ENCODE measurements at regions not wholly inside any gene's neighbourhood (a gene's known extent, or its start where the extent isn't known, plus 50 kb on each side); places are given as distances from the start of the nearest gene placed in this dataset.
"Not testable (repeated sequence)": the region's sequence is repeated elsewhere in the genome, so short reads cannot be mapped to it uniquely, and the experiment has no call there.

DNA sequence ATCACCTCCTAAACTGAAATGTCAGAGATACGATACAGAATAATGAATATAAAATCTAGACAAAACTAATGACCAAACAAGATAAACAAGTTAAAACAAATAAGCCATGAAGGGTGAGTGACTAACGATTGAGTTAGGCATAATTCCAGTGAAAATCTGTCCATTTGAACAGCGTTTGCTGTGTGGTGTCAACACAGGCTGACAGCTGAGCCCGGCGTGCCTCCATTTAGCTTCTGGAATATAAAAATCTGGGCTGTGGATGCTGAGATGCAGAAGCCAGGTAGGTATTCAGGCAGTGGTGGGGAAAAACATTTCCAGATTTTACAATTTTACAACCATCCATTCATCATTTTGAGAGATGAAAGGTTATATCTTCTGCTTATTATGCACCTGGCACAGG, 2041.4 kb upstream of the CELF4 start:
- no peak for DNase-seq

DNA sequence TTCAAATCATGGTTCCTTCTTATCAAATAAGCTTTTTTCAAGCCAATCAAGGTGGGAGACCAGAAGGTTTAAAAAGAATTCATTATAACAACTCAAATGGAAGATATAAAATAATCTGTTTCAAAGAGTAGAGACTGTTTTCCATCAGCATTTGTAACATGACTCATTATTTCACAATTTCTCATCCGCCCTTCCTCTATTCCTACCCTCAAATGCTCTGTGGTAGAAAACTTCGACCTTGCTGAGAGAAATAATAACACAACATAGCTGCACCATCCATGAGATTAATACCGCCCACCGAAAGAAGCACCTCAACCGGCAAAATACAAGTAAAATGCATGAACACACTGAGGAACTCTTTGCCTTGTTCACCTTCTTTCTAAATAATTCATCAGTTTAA, 2039.2 kb upstream of the CELF4 start:
- no peak for DNase-seq

DNA sequence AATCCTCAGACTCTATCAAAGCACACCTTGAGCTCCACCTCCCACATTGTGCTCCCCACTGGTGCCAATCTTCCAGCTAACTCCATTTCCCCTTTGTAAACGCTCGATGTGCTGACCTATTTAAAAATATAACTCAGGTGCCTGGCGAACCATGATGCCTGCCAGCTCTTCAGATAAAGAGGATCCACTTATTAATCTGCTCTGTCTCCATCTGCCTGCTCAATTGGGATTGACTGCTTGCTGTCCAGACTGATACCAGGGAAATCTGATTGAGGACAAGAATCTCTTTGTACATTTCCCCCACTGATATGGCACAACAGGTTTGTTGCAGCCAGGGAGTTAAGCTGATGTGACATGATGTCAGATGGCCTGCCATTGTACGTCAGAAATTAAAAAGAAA, 2036.5 kb upstream of the CELF4 start:
- no peak for DNase-seq

DNA sequence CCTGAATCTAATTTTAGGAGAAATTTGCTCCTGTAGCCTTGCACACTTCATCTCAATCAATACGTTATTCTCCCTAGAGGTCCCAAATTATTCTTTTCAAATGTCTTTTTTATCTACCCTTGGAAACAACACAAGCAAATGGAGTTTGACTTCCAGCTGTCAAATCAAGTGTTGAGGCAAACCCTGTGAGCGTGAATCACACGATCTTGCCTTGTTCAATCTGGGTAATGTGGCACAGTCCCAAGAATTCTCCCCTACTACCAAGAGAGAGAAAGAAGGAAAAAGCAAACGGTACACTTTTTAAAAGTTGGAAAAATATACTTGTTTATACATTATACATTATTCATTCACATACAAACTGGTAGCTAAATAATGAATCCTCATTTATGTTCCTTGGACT, 2035.3 kb upstream of the CELF4 start:
- DNase-seq: no peak

DNA sequence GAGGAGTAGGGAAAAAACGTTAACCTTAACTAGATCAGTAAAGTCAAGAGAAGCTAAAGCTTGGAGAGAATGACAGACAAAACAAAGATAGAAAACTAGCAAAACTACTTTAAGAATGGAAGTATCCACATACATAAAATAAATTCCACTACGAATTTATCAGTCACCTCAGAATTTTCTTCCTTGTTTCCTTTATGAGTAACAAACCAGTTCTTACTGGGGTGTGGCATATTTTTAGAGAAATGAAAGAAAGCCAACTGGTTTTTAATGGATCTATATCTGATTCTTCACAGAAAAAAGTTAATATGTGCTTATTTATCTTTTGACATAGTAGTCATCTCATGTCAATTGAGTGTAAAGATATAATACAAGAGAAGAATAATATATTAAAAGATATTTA, 2033.7 kb upstream of the CELF4 start:
- DNase-seq: no peak

DNA sequence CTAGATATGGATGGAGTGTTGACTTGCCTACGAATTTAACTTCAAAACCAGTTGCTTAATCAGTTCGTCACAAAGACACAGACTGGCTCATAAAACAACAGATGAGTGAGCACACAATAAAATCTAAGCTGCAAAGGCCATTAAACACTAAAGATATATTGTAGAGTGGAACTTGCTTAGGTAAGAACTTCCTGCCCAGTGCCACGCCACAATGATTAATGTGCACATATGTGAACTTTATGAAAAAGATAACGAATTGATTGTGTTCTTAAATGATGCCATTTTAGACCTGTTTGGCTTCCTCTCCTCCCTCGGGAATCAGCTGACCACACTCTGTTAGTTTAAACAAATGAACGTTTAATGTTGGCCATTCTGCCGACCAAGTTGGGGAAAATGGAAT, 2031.3 kb upstream of the CELF4 start:
- no peak for DNase-seq

DNA sequence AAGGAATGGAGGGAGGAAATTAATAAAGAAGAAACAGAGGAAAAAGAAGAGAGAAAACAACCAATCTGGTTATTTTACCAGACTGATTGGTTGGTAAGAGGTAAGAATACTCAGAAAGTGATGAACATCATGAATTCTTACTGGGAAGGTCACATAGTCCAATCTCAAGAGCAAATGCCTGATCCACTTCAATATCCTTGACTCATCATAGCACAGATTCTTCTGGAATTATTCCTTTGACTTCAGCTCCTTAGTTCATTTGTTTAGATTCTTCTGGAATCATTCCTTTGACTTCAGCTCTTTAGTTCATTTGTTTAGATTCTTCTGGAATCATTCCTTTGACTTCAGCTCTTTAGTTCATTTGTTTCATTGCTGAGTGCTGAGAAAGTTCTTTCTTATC, 2030.6 kb upstream of the CELF4 start:
- no peak for DNase-seq

DNA sequence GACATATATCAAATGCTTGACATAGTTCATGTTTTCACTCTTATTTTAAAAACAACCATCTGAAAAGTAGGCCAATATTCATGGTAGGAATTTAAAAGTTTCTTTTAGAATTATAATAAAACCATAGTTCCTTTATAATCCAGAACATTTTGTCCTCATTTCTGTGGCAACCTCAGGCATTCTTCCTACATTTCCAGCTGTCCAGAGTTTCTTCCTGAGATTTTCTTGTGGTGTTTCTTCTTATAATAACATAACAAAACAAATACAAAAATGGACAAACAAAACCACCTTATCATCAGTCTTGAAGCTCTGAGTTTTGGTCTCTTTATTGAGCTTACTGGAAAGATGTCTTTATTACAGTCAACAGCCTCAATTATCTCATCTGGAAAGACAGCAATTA, 2028.6 kb upstream of the CELF4 start:
- DNase-seq: no peak

DNA sequence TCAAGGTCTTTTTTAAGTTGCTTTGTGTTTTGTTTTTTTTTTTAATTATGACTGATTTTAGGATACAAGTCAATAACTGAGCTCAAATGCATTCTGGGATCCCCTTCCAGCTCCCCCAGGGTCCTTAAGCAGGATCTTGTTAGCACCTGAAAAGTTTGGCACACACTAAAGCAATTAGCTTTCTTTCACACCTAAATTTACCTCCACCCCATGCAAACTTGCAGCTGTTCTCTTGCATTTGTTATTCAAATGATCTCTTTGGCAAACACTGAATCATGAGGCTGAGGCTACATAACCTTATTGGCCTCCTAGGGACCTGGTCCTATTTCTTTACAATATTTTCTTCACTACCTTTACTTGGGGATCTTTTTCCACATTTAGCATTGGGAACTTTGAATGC, 2026.1 kb upstream of the CELF4 start:
- no peak for DNase-seq

DNA sequence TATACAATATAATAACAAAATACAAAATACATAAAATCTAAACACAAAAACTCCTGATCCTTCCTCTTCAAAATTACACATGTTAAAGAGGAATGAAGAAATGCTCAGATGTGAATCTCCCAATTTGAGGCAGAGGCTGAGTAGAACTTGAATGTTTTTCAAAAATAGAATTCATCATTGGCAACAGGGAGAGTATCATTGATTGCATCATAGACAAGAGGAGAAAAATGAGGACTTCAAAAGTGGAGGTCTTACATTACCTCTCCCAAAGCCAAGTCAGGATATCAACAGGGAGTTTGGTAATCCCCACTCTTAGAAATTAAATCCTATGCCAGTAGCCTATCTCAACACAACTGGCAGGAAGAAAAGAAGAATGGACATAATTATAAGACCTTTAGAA, 2023.9 kb upstream of the CELF4 start:
- no peak for DNase-seq

DNA sequence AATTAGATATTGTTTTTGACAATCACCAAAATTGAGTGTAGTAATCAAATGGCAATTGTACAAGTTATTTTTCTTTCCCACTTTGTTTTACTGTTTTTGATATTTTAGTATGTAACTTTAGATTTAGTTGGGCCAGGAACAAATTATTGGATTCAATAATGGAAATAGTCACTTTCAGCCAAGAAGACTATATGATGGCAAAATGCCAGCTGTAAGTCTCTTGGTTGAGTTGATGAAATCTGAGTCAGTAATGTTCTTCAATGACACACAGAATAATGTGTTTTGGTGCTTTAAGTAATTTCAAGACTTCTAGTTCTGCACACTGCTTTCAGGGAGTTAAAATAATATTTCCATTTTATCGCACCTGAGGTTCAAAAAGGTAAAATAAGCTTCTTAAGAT, 2022.0 kb upstream of the CELF4 start:
- DNase-seq: no peak

DNA sequence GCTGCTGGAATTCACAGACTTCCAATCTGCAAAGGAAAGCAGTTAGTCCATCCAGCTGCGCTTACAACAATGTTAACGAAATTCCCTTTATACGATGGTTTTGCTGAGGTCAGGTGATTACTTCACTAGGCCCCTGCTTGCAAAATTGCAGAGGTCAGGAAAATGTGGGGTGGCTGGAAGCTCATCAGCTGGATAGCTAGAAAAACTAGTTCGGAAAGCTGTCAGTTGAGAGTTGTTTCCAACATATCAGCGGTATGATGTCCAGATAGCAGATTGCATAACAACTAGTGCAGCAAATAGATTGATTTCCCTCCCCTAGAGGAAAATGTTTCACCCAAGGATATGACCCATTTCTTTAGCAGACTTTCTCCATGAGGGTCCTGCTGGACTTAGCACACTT, 2021.1 kb upstream of the CELF4 start:
- no peak for DNase-seq

DNA sequence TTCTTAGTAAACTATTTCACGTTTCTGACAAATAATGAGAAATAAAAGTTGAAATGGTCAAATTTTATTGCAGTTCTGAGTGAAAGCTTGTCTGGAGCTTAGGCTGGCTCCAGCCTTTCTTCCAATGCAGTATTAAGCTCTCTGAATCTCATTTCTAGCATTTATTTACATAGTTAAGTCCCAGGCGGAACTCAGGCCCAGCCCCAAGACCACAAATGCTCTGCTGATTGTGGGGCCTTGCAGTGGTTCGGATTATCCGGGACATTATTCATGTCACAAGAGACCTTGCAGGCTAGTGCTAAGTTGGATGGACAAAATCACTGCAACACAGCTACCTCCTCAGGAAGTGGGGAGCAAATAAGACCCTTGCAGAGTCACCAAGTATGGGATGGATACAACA, 2009.3 kb upstream of the CELF4 start:
- no peak for DNase-seq

DNA sequence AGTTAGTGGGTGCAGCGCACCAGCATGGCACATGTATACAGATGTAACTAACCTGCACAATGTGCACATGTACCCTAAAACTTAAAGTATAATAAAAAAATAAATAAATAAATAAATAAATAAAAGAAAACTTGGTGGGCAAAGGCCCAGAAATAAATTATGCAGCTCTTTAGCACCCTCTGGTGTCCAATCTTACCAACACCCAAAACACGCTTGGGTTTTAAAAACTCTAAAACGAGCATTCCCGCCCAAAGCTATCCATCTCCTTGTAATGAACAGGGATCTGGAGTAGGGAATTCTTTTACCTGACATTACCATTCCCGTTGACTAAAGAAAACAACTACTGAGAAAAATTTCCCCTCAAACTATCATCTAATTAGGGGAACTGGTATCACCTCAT, 2005.9 kb upstream of the CELF4 start:
- DNase-seq: no peak

DNA sequence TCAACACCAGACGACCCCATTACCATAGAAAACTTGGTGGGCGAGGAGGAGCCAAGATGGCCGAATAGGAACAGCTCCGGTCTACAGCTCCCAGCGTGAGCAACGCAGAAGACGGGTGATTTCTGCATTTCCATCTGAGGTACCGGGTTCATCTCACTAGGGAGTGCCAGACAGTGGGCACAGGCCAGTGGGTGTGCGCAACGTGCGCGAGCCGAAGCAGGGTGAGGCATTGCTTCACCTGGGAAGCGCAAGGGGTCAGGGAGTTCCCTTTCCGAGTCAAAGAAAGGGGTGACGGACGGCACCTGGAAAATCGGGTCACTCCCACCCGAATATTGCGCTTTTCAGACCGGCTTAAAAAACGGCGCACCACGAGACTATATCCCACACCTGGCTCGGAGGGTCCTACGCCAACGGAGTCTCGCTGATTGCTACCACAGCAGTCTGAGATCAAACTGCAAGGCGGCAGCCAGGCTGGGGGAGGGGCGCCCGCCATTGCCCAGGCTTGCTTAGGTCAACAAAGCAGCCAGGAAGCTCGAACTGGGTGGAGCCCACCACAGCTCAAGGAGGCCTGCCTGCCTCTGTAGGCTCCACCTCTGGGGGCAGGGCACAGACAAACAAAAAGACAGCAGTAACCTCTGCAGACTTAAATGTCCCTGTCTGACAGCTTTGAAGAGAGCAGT, 2000.1 kb upstream of the CELF4 start:
- not testable (repeated sequence) for DNase-seq

DNA sequence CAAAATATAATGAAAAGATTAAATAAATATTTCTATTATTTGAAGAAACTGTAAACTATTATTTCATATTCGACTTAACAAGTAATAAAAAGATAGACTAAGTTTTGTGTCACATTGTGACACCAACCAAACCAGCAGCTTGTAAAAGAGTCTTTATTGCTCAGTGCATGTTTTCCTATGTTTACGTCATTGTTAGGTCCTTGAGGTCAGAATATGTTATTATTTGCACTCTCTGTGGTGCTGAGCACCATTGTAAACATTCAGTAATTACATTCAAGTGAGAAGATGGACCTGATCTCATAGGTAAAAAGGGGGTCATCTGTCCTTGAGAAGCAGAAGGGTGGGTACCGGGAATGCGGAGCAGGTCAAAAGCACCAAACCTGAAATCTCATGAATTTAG, 1999.1 kb upstream of the CELF4 start:
- no peak for DNase-seq

DNA sequence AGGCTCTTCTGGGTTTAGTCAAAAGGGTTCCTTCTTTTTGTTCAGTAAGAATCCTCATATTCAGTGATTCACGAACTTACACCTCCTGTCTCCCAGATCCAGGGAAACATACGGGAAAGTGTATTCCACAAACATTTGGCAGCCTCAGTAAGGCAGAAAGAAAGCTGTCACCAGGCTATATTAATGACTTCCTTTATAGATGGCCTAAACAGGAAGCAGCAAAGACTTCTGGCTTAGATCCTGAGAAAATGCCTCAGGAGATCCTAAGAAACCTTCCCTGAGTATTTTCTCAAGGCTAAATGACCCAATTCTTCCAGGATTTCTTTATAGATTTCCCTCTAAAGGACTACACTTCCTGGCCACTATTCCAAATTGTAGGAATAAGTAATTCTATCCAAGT, 1995.5 kb upstream of the CELF4 start:
- no peak for DNase-seq

DNA sequence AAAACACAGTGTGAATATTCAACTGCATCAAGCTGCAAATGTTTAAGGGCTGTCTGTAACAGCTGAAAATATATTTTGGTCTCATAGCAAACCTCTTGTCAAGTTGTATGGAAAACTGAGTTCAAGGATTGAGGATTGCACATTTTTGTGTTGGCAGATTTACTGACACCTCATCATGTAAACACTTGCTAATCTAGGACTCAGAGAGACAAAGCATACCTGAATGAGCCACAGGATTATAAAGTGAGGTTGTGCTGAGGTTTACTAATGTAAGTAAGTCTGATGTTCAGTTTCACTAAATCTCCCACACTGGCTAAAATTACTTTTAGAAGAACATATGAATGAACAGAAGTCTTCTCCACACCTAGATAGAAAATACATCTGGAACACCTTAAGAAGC, 1993.1 kb upstream of the CELF4 start:
- DNase-seq: no peak

DNA sequence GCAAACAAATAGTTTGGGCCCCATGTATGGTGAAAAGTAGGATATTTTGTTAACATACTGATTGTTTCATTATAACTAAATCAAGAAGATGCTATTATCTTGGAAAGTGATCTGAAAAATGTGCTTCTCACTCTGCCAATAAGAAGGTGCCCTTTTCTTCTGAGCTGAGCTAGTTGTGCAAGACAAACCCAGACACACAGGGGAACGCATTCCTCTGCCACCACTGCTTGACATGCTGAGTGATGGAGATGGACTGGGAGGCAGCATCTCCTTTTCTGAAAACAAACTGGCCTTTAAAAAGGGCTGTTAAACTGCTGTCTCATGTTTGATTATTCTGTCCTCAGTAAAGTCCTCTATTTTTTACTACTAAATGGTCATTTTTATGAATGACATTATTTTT, 1989.9 kb upstream of the CELF4 start:
- DNase-seq: no peak

DNA sequence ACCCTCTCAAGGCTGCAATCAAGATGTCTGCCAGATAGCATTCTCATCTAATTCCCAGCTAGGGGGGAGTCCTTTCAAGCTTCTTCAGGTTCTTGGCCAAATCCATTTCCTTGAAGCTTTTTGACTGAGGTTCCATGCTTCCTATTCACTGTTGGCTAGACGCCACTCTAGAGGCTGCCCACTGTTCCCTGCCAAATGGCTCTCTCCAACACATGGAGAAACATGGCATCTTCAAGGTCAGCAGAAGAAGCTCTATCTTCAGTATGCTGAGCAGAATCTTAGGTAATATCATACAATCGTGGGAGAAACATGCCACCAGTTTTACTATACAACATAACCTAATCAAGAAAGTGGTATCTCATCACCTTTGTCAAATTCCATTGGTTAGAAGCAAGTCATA, 1985.1 kb upstream of the CELF4 start:
- no peak for DNase-seq

DNA sequence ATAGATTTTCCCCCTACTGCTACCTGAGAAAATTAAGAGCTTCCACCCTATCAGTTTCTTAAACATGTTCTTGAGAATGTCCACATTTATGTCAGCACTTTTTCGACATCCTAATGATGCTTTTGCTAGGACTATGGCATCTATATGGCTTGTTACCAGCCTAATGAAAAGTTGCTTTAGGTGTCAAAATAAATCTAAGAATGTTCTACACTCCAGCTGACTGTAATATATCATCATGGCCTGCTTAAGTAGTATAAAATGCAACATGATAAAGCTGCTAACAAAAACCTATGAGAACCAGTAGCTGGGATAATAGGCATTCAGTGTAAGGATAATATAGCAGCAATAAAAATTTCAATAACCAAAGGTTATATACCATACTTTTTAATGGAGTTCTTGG, 1983.5 kb upstream of the CELF4 start:
- DNase-seq: no peak

DNA sequence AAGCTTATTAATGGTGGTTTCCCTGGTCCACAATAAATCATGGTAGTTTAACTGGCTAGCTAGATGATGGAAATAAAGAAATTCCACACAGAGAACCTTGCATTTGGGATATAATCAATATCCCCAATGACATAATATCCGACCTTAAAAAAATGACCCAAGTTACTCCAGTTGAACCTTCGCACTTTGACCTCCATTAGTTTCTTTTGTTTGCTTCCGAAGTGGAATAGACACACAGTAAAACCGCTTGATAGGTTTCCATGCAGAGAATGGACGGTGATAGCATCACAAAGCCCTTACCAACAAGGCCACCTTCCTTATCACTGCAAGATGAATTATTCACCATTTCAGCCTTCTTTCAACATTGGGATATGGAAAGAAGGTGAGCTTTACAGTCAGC, 1966.1 kb upstream of the CELF4 start:
- no peak for DNase-seq

DNA sequence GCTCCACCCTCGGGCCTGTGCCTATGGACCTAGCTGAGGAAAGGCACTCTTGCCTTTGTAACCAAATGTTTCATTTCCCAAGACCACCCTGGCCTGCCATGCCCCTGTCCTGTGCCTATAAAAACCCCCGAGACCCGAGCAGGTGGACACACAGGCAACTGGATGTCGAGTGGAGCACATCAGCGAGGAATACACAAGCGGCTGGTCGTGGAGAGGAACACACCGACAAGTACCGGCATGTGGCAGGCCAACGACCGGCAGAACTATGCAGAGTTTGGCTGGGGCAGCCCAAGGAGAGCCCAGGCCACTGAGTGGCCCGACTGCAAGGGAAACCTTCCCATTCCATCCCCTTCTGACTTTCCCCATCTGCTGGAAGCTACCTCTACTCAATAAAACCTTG, 1963.8 kb upstream of the CELF4 start:
- DNase-seq: no peak

DNA sequence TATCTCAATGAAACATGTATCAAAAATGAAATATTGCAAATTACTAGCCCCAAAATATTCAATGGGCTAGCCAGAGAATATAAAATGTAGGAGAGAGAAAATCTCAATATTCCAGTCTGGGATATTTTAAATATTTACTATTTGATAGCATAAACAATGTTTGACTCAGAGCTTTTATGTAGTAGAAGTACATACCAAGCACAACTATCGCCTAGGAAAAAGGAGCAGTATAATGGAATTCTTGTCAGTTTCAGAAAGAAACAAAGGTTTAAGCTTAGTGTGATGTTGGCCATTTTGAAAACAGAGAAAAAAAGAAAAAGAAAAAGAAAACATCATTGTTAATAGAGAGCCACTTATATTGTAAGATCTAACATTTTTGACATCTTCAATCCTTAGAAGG, 1961.9 kb upstream of the CELF4 start:
- DNase-seq: no peak

DNA sequence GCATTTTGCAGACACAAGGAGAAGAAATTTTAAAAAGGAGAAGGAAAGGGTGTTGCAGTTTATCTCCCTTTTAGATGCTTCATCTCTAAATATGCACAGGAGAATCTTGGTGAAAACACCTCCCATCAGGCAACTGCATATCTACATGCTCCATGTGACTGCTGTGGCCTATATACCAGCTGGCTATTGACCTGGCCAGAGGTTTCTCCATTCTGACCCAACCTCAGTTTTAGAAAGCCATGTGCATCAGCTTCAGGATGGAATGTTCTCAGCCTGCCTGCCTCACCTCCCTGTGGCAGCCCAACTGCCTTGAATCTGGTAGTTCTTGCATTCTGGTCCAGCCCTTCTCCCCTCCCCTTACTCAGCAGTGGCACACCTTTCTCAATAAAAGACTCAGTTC, 1958.8 kb upstream of the CELF4 start:
- DNase-seq: no peak

DNA sequence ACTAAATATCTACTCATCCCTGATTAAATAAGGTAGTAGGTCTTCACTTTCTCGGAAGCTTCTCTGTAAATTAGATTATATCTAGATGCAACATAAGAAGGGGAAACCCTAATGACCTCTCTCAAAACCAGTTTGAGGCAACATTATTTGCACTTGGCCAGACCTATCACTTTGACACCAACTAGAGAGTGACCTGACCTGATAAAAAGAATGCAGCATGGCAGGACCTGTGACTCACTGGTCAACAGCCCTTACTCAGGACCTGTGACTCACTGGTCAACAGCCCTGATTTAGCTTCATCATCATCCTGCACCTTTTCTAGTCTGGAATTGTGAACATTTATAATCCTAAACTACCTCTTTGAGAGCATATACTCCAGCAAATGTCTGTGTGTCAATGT, 1957.7 kb upstream of the CELF4 start:
- DNase-seq: no peak
